Muscle of leg (tissue), 3 donors: ENCODE measurements at regions not wholly inside any gene's neighbourhood (a gene's known extent, or its start where the extent isn't known, plus 50 kb on each side); places are given as distances from the start of the nearest gene placed in this dataset.
"Not testable (repeated sequence)": the region's sequence is repeated elsewhere in the genome, so short reads cannot be mapped to it uniquely, and the experiment has no call there.

Experiments
- DNase-seq: peaks from one replicate; pipeline ENCODE4 v3.0.0; 2013
- H3K27ac ChIP-seq: one replicate; pipeline ENCODE4 v1.5.1; 2013; ENCODE audit warnings: mild to moderate bottlenecking, low read length, control low read depth
- H3K27me3 ChIP-seq: one replicate; pipeline ENCODE4 v1.6.1; 2013; ENCODE audit warnings: low read length; ENCODE audit not compliant: control insufficient read depth, insufficient read depth
- H3K36me3 ChIP-seq: one replicate; pipeline ENCODE4 v1.6.1; 2013; ENCODE audit warnings: low read length; ENCODE audit not compliant: control insufficient read depth, insufficient read depth
- H3K4me1 ChIP-seq: one replicate; pipeline ENCODE4 v1.6.1; 2013; ENCODE audit warnings: low read length; ENCODE audit not compliant: control insufficient read depth, insufficient read depth
- H3K4me3 ChIP-seq: one replicate; pipeline ENCODE4 v1.5.1; 2013; ENCODE audit warnings: low read length, control low read depth
- H3K9me3 ChIP-seq: replicated peaks from 2 replicates; pipeline ENCODE4 v1.6.1; 2013; ENCODE audit warnings: low read depth, low read length; ENCODE audit not compliant: control insufficient read depth
- WGBS: methylation state at CpG from one replicate; pipeline ENCODE4 v1.1.5; 2013; ENCODE audit warnings: missing lambda C conversion rate; ENCODE audit not compliant: insufficient coverage; 5-methylcytosine and 5-hydroxymethylcytosine counted together

GRCh38 chr4:152064282-152064681, 303.5 kb upstream of the GATB start:
- H3K27me3 ChIP-seq: no peaks in the 10 kb centered on the region
- no peaks in the 10 kb centered on the region for H3K36me3 ChIP-seq
- H3K9me3 ChIP-seq: no peaks in the 10 kb centered on the region
- 56% methylated on average over 1 of the region's 2 CpGs for WGBS
- peak overlapping the region; percentile 65 for H3K27ac ChIP-seq
- DNase-seq: no peak
- H3K4me1 ChIP-seq: peaks cover 18% of the 10 kb centered on the region
- no peak overlapping the region for H3K4me3 ChIP-seq

GRCh38 chr4:152063621-152064240, 302.9 kb upstream of the GATB start:
- Histone ChIP-seq H3K9me3 (no peaks in the 10 kb centered on the region), H3K27me3 (no peaks in the 10 kb centered on the region), H3K27ac (peak overlapping the region; percentile 65), H3K4me3 (no peak overlapping the region), H3K4me1 (peaks cover 18% of the 10 kb centered on the region), H3K36me3 (no peaks in the 10 kb centered on the region)
- peak; percentile 82 for DNase-seq
- 9% methylated on average over 7 of the region's 13 CpGs for WGBS

- DNase-seq: peak; percentile 23
- H3K36me3 ChIP-seq: no peaks in the 10 kb centered on the region
- no peak overlapping the region for H3K4me3 ChIP-seq
- no peaks in the 10 kb centered on the region for H3K27me3 ChIP-seq
- H3K9me3 ChIP-seq: peaks cover 2% of the 10 kb centered on the region
- no CpG with 5 or more reads among the region's 2 CpGs for WGBS
- H3K27ac ChIP-seq: peak overlapping the region; percentile 43
- H3K4me1 ChIP-seq: peaks cover 18% of the 10 kb centered on the region
These were observed 302.3 kb upstream of the GATB start for GRCh38 chr4:152062936-152063620.

GRCh38 chr4:152054731-152055130, 293.9 kb upstream of the GATB start:
- Histone ChIP-seq H3K36me3 (no peaks in the 10 kb centered on the region), H3K9me3 (peaks cover 2% of the 10 kb centered on the region), H3K27ac (no peak overlapping the region), H3K4me3 (no peak overlapping the region), H3K4me1 (no peaks in the 10 kb centered on the region), H3K27me3 (peaks cover 3% of the 10 kb centered on the region)
- DNase-seq: no peak
- no CpG with 5 or more reads among the region's 3 CpGs for WGBS

- no peaks in the 10 kb centered on the region for H3K9me3 ChIP-seq
- no peaks in the 10 kb centered on the region for H3K36me3 ChIP-seq
- WGBS: no CpG with 5 or more reads among the region's 4 CpGs
- DNase-seq: no peak
- H3K27ac ChIP-seq: no peak overlapping the region
- no peaks in the 10 kb centered on the region for H3K4me1 ChIP-seq
- H3K27me3 ChIP-seq: peaks cover 3% of the 10 kb centered on the region
- H3K4me3 ChIP-seq: no peak overlapping the region
These were observed 291.7 kb upstream of the GATB start for GRCh38 chr4:152052451-152053057.

GRCh38 chr4:152051332-152051731, 290.5 kb upstream of the GATB start:
- not testable (repeated sequence) for H3K27ac ChIP-seq, H3K36me3 ChIP-seq, H3K4me1 ChIP-seq, H3K4me3 ChIP-seq, H3K9me3 ChIP-seq, H3K27me3 ChIP-seq, DNase-seq
- 90% methylated on average over 9 of the region's 15 CpGs for WGBS

- Histone ChIP-seq H3K27ac (no peak overlapping the region), H3K4me3 (no peak overlapping the region)
- 71% methylated on average over 3 of the region's 3 CpGs for WGBS
These were observed 289.3 kb upstream of the GATB start for GRCh38 chr4:152050106-152050505.

GRCh38 chr4:152047451-152047850, 286.6 kb upstream of the GATB start:
- Histone ChIP-seq H3K9me3 (no peaks in the 10 kb centered on the region), H3K27ac (no peak overlapping the region), H3K4me1 (peaks cover 11% of the 10 kb centered on the region), H3K27me3 (peaks cover 14% of the 10 kb centered on the region), H3K4me3 (no peak overlapping the region), H3K36me3 (no peaks in the 10 kb centered on the region)
- 85% methylated on average over 1 of the region's 2 CpGs for WGBS
- DNase-seq: no peak

More at GRCh38 chr4:152050106-152050505, 289.3 kb upstream of the GATB start:
- H3K4me1 ChIP-seq: peaks cover 11% of the 10 kb centered on the region
- DNase-seq: no peak
- H3K36me3 ChIP-seq: no peaks in the 10 kb centered on the region
- no peaks in the 10 kb centered on the region for H3K9me3 ChIP-seq
- peaks cover 12% of the 10 kb centered on the region for H3K27me3 ChIP-seq

GRCh38 chr4:152045807-152046571, 285.2 kb upstream of the GATB start:
- no peak overlapping the region for H3K4me3 ChIP-seq
- H3K4me1 ChIP-seq: peaks cover 11% of the 10 kb centered on the region
- peaks cover 14% of the 10 kb centered on the region for H3K27me3 ChIP-seq
- 5% methylated on average over 29 of the region's 35 CpGs for WGBS
- no peak overlapping the region for H3K27ac ChIP-seq
- peak; percentile 73 for DNase-seq
- H3K36me3 ChIP-seq: no peaks in the 10 kb centered on the region
- no peaks in the 10 kb centered on the region for H3K9me3 ChIP-seq

- Histone ChIP-seq H3K4me3 (no peak overlapping the region), H3K4me1 (peaks cover 11% of the 10 kb centered on the region), H3K9me3 (no peaks in the 10 kb centered on the region), H3K36me3 (no peaks in the 10 kb centered on the region), H3K27ac (no peak overlapping the region), H3K27me3 (peaks cover 11% of the 10 kb centered on the region)
- no peak for DNase-seq
- 5% methylated on average over 6 of the region's 10 CpGs for WGBS
These were observed 284.6 kb upstream of the GATB start for GRCh38 chr4:152045449-152045806.
